SKM-1 (cell line): ENCODE measurements at regions not wholly inside any gene's neighbourhood (a gene's known extent, or its start where the extent isn't known, plus 50 kb on each side); places are given as distances from the start of the nearest gene placed in this dataset.
"Not testable (repeated sequence)": the region's sequence is repeated elsewhere in the genome, so short reads cannot be mapped to it uniquely, and the experiment has no call there.

Experiments
- DNase-seq: peaks from one replicate; lab custom pipeline; 2025; ENCODE audit not compliant: unreplicated experiment; lab: John Stamatoyannopoulos, UW

- DNase-seq: no peak
Observed at GRCh38 chr9:110086537-110086936, 121.4 kb downstream of the C9orf152 start.

- DNase-seq: no peak
Observed at GRCh38 chr9:110087605-110088004, 120.4 kb downstream of the C9orf152 start.

- no peak for DNase-seq
Observed at GRCh38 chr9:110088099-110088498, 119.9 kb downstream of the C9orf152 start.

- no peak for DNase-seq
Observed at GRCh38 chr9:110089681-110090370, 118.1 kb downstream of the C9orf152 start.

- DNase-seq: no peak
Observed at GRCh38 chr9:110092792-110093191, 115.2 kb downstream of the C9orf152 start.

GRCh38 chr9:110093417-110093816, 114.5 kb downstream of the C9orf152 start:
- no peak for DNase-seq

- DNase-seq: no peak
Observed at GRCh38 chr9:110093871-110094270, 114.1 kb downstream of the C9orf152 start.

GRCh38 chr9:110095161-110095595, 112.8 kb downstream of the C9orf152 start:
- DNase-seq: no peak

- no peak for DNase-seq
Observed at GRCh38 chr9:110095776-110096175, 112.2 kb downstream of the C9orf152 start.

GRCh38 chr9:110096674-110097073, 111.3 kb downstream of the C9orf152 start:
- not testable (repeated sequence) for DNase-seq

- DNase-seq: no peak
Observed at GRCh38 chr9:110099236-110100095, 108.5 kb downstream of the C9orf152 start.

- DNase-seq: no peak
Observed at GRCh38 chr9:110101531-110102161, 106.3 kb downstream of the C9orf152 start.

GRCh38 chr9:110103257-110103656, 104.7 kb downstream of the C9orf152 start:
- no peak for DNase-seq

GRCh38 chr9:110104261-110104809, 103.6 kb downstream of the C9orf152 start:
- DNase-seq: no peak

- no peak for DNase-seq
Observed at GRCh38 chr9:110105107-110105506, 102.9 kb downstream of the C9orf152 start.

GRCh38 chr9:110106661-110107060, 101.3 kb downstream of the C9orf152 start:
- DNase-seq: no peak

GRCh38 chr9:110109333-110110092, 98.4 kb downstream of the C9orf152 start:
- DNase-seq: no peak

GRCh38 chr9:110110154-110110553, 97.8 kb downstream of the C9orf152 start:
- DNase-seq: no peak

GRCh38 chr9:110111868-110112267, 96.1 kb downstream of the C9orf152 start:
- no peak for DNase-seq

- DNase-seq: no peak
Observed at GRCh38 chr9:110112792-110113191, 95.2 kb downstream of the C9orf152 start.
